HepG2 (cell line): ENCODE measurements at regions not wholly inside any gene's neighbourhood (a gene's known extent, or its start where the extent isn't known, plus 50 kb on each side); places are given as distances from the start of the nearest gene placed in this dataset.

Experiments used
- BATF2 ChIP-seq: sonication (generic); formaldehyde crosslinking; IDR thresholded peaks from 2 replicates; pipeline ENCODE4 v1.8.0; 2022; ENCODE audit warnings: mild to moderate bottlenecking, missing genetic modification reagents, moderate library complexity
- CEBPZ ChIP-seq: IDR thresholded peaks from 2 replicates; pipeline ENCODE4 v1.6.1; 2012; ENCODE audit warnings: low read length, improper control_type of control experiment
- MBD4 ChIP-seq: IDR thresholded peaks from 2 replicates; pipeline ENCODE4 v1.6.1; 2012; ENCODE audit warnings: low read length, inconsistent platforms, borderline replicate concordance
- MNT ChIP-seq: fragments of 450-650 bp; IDR thresholded peaks from 2 replicates; pipeline ENCODE4 v1.6.1; 2016
- NR3C1 ChIP-seq: sonication (generic); formaldehyde crosslinking; IDR thresholded peaks from 2 replicates; pipeline ENCODE4 v1.4.0; 2020; ENCODE audit warnings: missing genetic modification reagents
- POLR2G ChIP-seq: fragments of 200-400 bp; formaldehyde crosslinking; IDR thresholded peaks from 2 replicates; pipeline ENCODE4 v1.6.1; 2018; ENCODE audit warnings: mild to moderate bottlenecking, low read depth, low read length, moderate library complexity
- TMF1 ChIP-seq: sonication (generic); formaldehyde crosslinking; IDR thresholded peaks from 2 replicates; pipeline ENCODE4 v1.8.1; 2022; ENCODE audit warnings: low read depth, missing genetic modification reagents
- TRIM22 ChIP-seq: fragments of 450-650 bp; IDR thresholded peaks from 2 replicates; pipeline ENCODE4 v1.6.1; 2017
- ZNF17 ChIP-seq: sonication (generic); formaldehyde crosslinking; IDR thresholded peaks from 2 replicates; pipeline ENCODE4 v1.5.0; 2020; ENCODE audit warnings: mild to moderate bottlenecking, missing genetic modification reagents
- ZNF276 ChIP-seq: sonication (generic); formaldehyde crosslinking; IDR thresholded peaks from 2 replicates; pipeline ENCODE4 v1.4.0; 2020; ENCODE audit warnings: mild to moderate bottlenecking, low read depth, missing genetic modification reagents
- ZNF317 ChIP-seq: sonication (generic); formaldehyde crosslinking; IDR thresholded peaks from 2 replicates; pipeline ENCODE4 v1.5.0; 2020; ENCODE audit warnings: mild to moderate bottlenecking, missing genetic modification reagents
- TF ChIP-seq, protein P1 (sequence below): sonication (generic); formaldehyde crosslinking; IDR thresholded peaks from 2 replicates; pipeline ENCODE4 v1.8.1; 2023; ENCODE audit warnings: mild to moderate bottlenecking, missing genetic modification reagents

- TF ChIP-seq CEBPZ (no peak), TRIM22 (no peak), BATF2 (CRISPR knock-in tag) (no peak), ZNF317 (CRISPR knock-in tag) (no peak), MNT (peak; percentile 34; the same call in 1 of the 2 replicates), ZNF276 (CRISPR knock-in tag) (no peak), TMF1 (no peak), ZNF17 (CRISPR knock-in tag) (no peak), POLR2G (no peak), NR3C1 (CRISPR knock-in tag) (no peak), MBD4 (no peak)
- TF ChIP-seq, protein P1, sequence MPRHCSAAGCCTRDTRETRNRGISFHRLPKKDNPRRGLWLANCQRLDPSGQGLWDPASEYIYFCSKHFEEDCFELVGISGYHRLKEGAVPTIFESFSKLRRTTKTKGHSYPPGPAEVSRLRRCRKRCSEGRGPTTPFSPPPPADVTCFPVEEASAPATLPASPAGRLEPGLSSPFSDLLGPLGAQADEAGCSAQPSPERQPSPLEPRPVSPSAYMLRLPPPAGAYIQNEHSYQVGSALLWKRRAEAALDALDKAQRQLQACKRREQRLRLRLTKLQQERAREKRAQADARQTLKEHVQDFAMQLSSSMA (CRISPR knock-in tag), result no peak
Observed at GRCh38 chr5:63451188-63451587, 511.1 kb downstream of the HTR1A start (continued).
